Iris pigment epithelial cell (primary cell): ENCODE measurements at regions not wholly inside any gene's neighbourhood (a gene's known extent, or its start where the extent isn't known, plus 50 kb on each side); places are given as distances from the start of the nearest gene placed in this dataset.

Source experiments
- DNase-seq: peaks from one replicate; pipeline ENCODE4 v3.0.0-alpha.2; 2011; ENCODE audit warnings: low read depth

GRCh38 chr18:6609666-6610264 lies 119.8 kb upstream of the ARHGAP28 start:
- DNase-seq, result no peak

GRCh38 chr18:6610466-6610865 lies 119.0 kb upstream of the ARHGAP28 start:
- DNase-seq, result no peak

GRCh38 chr18:6613581-6613980 lies 115.9 kb upstream of the ARHGAP28 start:
- no peak for DNase-seq

GRCh38 chr18:6614952-6615351 lies 114.6 kb upstream of the ARHGAP28 start:
- no peak for DNase-seq

GRCh38 chr18:6616981-6617380 lies 112.5 kb upstream of the ARHGAP28 start:
- DNase-seq, result peak; percentile 53

GRCh38 chr18:6621437-6621836 lies 108.1 kb upstream of the ARHGAP28 start:
- DNase-seq, result no peak

- DNase-seq, result no peak
These were observed 106.2 kb upstream of the ARHGAP28 start for GRCh38 chr18:6623278-6623677.

GRCh38 chr18:6624271-6624660 lies 105.2 kb upstream of the ARHGAP28 start:
- DNase-seq, result peak; percentile 72

GRCh38 chr18:6624661-6625311 lies 104.7 kb upstream of the ARHGAP28 start:
- DNase-seq, result peak; percentile 59

- no peak for DNase-seq
These were observed 104.0 kb upstream of the ARHGAP28 start for GRCh38 chr18:6625481-6625880.

- no peak for DNase-seq
These were observed 103.1 kb upstream of the ARHGAP28 start for GRCh38 chr18:6626457-6626856.

GRCh38 chr18:6627645-6628044 lies 101.9 kb upstream of the ARHGAP28 start:
- DNase-seq, result peak; percentile 31

GRCh38 chr18:6628187-6628586 lies 101.3 kb upstream of the ARHGAP28 start:
- peak; percentile 5 for DNase-seq

- DNase-seq, result peak; percentile 85
These were observed 99.8 kb upstream of the ARHGAP28 start for GRCh38 chr18:6629635-6630140.

GRCh38 chr18:6633310-6633709 lies 96.2 kb upstream of the ARHGAP28 start:
- no peak for DNase-seq

- DNase-seq, result no peak
These were observed 93.4 kb upstream of the ARHGAP28 start for GRCh38 chr18:6636091-6636490.

- DNase-seq, result no peak
These were observed 91.1 kb upstream of the ARHGAP28 start for GRCh38 chr18:6638447-6638846.

GRCh38 chr18:6639305-6639704 lies 90.2 kb upstream of the ARHGAP28 start:
- DNase-seq, result no peak

GRCh38 chr18:6644836-6645627 lies 84.5 kb upstream of the ARHGAP28 start:
- DNase-seq, result no peak

GRCh38 chr18:6646801-6647200 lies 82.7 kb upstream of the ARHGAP28 start:
- DNase-seq, result no peak

- no peak for DNase-seq
These were observed 80.9 kb upstream of the ARHGAP28 start for GRCh38 chr18:6648581-6648980.

- DNase-seq, result no peak
These were observed 79.9 kb upstream of the ARHGAP28 start for GRCh38 chr18:6649421-6650126.
